ENCODE measurements at regions not wholly inside any gene's neighbourhood (a gene's known extent, or its start where the extent isn't known, plus 50 kb on each side); places are given as distances from the start of the nearest gene placed in this dataset.
"Not testable (repeated sequence)": the region's sequence is repeated elsewhere in the genome, so short reads cannot be mapped to it uniquely, and the experiment has no call there.

- no peak for DNase-seq (ENCODE audit: low read depth)
These were observed 89.8 kb upstream of the PODXL start for GRCh38 chr7:131646203-131646602.

GRCh38 chr7:131642429-131642828 lies 86.0 kb upstream of the PODXL start:
- DNase-seq (ENCODE audit: low read depth) = no peak

- no peak for DNase-seq (ENCODE audit: low read depth)
These were observed 84.3 kb upstream of the PODXL start for GRCh38 chr7:131640686-131641085.

- DNase-seq (ENCODE audit: low read depth) = no peak
These were observed 82.4 kb upstream of the PODXL start for GRCh38 chr7:131638641-131639430.

- DNase-seq (ENCODE audit: low read depth) = no peak
These were observed 81.4 kb upstream of the PODXL start for GRCh38 chr7:131637859-131638258.

GRCh38 chr7:131636092-131636491 lies 79.7 kb upstream of the PODXL start:
- DNase-seq (ENCODE audit: low read depth) = no peak

GRCh38 chr7:131634197-131634596 lies 77.8 kb upstream of the PODXL start:
- not testable (repeated sequence) for DNase-seq (ENCODE audit: low read depth)

GRCh38 chr7:131633342-131633843 lies 77.0 kb upstream of the PODXL start:
- no peak for DNase-seq (ENCODE audit: low read depth)

- DNase-seq (ENCODE audit: low read depth) = no peak
These were observed 74.0 kb upstream of the PODXL start for GRCh38 chr7:131630427-131630826.

GRCh38 chr7:131629217-131629882 lies 72.9 kb upstream of the PODXL start:
- no peak for DNase-seq (ENCODE audit: low read depth)

- DNase-seq (ENCODE audit: low read depth) = no peak
These were observed 72.2 kb upstream of the PODXL start for GRCh38 chr7:131628634-131629033.

- no peak for DNase-seq (ENCODE audit: low read depth)
These were observed 71.3 kb upstream of the PODXL start for GRCh38 chr7:131627735-131628190.

GRCh38 chr7:131626643-131627042 lies 70.2 kb upstream of the PODXL start:
- DNase-seq (ENCODE audit: low read depth) = no peak

GRCh38 chr7:131625817-131626372 lies 69.5 kb upstream of the PODXL start:
- DNase-seq (ENCODE audit: low read depth) = no peak

GRCh38 chr7:131625345-131625744 lies 68.9 kb upstream of the PODXL start:
- not testable (repeated sequence) for DNase-seq (ENCODE audit: low read depth)

- no peak for DNase-seq (ENCODE audit: low read depth)
These were observed 68.1 kb upstream of the PODXL start for GRCh38 chr7:131624536-131624935.

GRCh38 chr7:131623154-131623553 lies 66.7 kb upstream of the PODXL start:
- DNase-seq (ENCODE audit: low read depth) = no peak

GRCh38 chr7:131621652-131622051 lies 65.2 kb upstream of the PODXL start:
- no peak for DNase-seq (ENCODE audit: low read depth)

- DNase-seq (ENCODE audit: low read depth) = no peak
These were observed 64.5 kb upstream of the PODXL start for GRCh38 chr7:131620673-131621609.

- DNase-seq (ENCODE audit: low read depth) = no peak
These were observed 63.2 kb upstream of the PODXL start for GRCh38 chr7:131619336-131620305.
